GM19468 (cell line): ENCODE measurements at regions not wholly inside any gene's neighbourhood (a gene's known extent, or its start where the extent isn't known, plus 50 kb on each side); places are given as distances from the start of the nearest gene placed in this dataset.
"Not testable (repeated sequence)": the region's sequence is repeated elsewhere in the genome, so short reads cannot be mapped to it uniquely, and the experiment has no call there.

Experiments used
- ATAC-seq: cut with Tn5 transposase; IDR thresholded peaks from one replicate; pipeline ENCODE4 v1.9.1; 2021; ENCODE audit warnings: mild to moderate bottlenecking, moderate library complexity, moderate number of reproducible peaks; ENCODE audit not compliant: unreplicated experiment; ENCODE audit errors: extremely low read depth

GRCh38 chr7:46261638-46262037, 340.6 kb upstream of the IGFBP3 start:
- not testable (repeated sequence) for ATAC-seq

GRCh38 chr7:46259947-46260346, 338.9 kb upstream of the IGFBP3 start:
- ATAC-seq = no peak

GRCh38 chr7:46257761-46258448, 336.8 kb upstream of the IGFBP3 start:
- ATAC-seq = no peak

- ATAC-seq = no peak
Measured at GRCh38 chr7:46256870-46257661, 336.0 kb upstream of the IGFBP3 start.

GRCh38 chr7:46253520-46253919, 332.4 kb upstream of the IGFBP3 start:
- no peak for ATAC-seq

GRCh38 chr7:46247664-46248063, 326.6 kb upstream of the IGFBP3 start:
- no peak for ATAC-seq

- ATAC-seq = no peak
Measured at GRCh38 chr7:46245586-46246111, 324.6 kb upstream of the IGFBP3 start.

GRCh38 chr7:46244757-46245156, 323.7 kb upstream of the IGFBP3 start:
- ATAC-seq = no peak

GRCh38 chr7:46243406-46243805, 322.3 kb upstream of the IGFBP3 start:
- no peak for ATAC-seq

GRCh38 chr7:46239846-46240245, 318.8 kb upstream of the IGFBP3 start:
- no peak for ATAC-seq

GRCh38 chr7:46237466-46237865, 316.4 kb upstream of the IGFBP3 start:
- no peak for ATAC-seq

- no peak for ATAC-seq
Measured at GRCh38 chr7:46233585-46234329, 312.7 kb upstream of the IGFBP3 start.

- ATAC-seq = no peak
Measured at GRCh38 chr7:46230990-46231305, 309.9 kb upstream of the IGFBP3 start.

- no peak for ATAC-seq
Measured at GRCh38 chr7:46230298-46230989, 309.4 kb upstream of the IGFBP3 start.

- ATAC-seq = no peak
Measured at GRCh38 chr7:46229409-46229808, 308.3 kb upstream of the IGFBP3 start.

- no peak for ATAC-seq
Measured at GRCh38 chr7:46226860-46227259, 305.8 kb upstream of the IGFBP3 start.

GRCh38 chr7:46224363-46224762, 303.3 kb upstream of the IGFBP3 start:
- no peak for ATAC-seq

GRCh38 chr7:46220066-46220630, 299.1 kb upstream of the IGFBP3 start:
- no peak for ATAC-seq

- ATAC-seq = no peak
Measured at GRCh38 chr7:46218461-46219200, 297.6 kb upstream of the IGFBP3 start.
